ENCODE measurements at regions not wholly inside any gene's neighbourhood (a gene's known extent, or its start where the extent isn't known, plus 50 kb on each side); places are given as distances from the start of the nearest gene placed in this dataset.
"Not testable (repeated sequence)": the region's sequence is repeated elsewhere in the genome, so short reads cannot be mapped to it uniquely, and the experiment has no call there.

DNA sequence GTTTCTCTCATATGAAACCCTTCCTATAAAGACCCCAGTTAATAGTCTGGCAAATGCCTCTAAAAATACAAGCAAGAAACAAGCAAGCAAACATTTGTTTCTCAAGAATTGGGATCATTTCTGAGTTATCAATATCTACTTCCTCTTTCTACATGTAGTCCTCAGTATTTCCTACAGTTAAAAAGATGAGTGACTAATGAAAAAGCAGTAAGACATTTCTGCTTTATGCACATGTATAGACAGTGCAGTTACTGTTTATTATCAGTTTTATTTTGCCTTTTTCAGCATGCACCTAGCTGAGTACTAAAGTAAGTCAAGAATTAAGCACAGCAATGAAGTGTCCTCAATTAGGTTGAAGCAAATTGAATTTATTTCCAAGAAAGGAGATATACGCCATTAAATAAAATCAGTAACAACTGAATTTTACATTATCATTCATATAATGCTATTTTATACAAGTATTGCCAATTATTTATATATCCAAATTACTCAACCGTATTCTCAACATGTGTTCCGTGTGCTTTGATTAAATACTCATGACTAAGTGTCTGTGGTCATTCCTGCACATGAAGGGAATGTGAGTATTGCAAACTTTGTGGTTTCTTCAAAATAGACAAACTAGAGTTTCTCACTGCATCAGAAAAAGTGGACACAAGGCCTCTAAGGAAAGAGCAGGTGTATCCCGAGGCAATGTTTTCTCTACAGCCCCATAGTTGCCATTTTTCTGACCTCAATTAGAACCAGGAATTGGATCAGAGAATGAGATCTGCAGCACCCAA is 159.3 kb upstream of the MARCKS start:
- ATAC-seq = no peak
- intact Hi-C loops (cut with DNase I) = no loop called here
- no peak for DNase-seq (ENCODE audit: low spot score)

DNA sequence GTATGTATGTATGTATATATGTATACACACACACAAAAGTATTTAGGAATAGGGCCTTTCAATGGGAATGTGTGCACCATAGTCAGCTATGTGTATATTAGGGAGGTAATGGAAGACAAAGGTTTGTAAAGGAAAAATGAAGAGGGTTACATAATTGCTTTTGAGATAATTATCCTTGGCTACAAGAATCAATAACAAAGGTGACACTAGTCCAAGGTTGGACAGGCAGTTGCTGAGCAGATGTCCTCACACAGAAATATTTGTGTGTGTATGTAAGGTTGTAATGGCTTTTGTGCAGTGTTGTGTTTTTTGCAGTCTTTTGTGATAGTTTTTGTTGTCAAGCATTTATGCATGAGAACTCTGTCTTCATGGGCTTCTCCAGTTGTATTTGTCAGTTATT is 157.9 kb upstream of the MARCKS start:
- ATAC-seq (no peak), DNase-seq (ENCODE audit: low spot score) (no peak)
- intact Hi-C loops (cut with DNase I) = no loop called here

DNA sequence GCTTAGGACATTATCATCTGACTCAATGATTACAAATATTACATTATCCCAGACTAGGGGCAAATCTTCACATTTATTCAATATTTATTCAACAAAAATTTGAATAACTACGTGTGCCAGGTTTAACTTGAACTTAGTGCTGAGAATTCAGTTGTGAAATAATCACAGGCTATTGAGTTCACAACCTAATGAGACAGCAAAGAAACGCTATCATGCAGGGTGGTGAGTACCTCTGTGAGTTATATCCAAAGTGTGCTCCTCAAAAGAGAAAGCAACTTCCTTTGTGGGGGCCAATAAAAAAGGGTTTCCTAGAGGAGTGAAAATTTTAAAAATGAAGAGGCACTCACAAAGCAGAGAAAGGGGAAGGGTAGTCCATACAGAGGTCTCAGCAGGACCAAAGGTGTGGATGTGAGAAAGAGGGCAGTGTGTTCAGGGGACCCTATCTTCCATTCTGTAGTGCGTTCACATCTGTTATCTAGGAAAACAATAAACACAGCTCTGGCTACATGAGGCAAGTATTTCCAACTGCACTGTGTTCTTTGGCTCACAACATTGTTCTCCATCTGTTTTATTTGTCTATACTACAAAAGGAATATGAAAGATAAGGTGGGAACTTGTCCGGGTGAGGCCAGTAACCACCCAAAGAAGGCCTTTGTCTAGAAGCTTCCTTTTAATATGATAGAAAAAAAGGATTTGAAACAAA is 155.4 kb upstream of the MARCKS start:
- ATAC-seq (peak; percentile 56), DNase-seq (ENCODE audit: low spot score) (no peak)
- intact Hi-C loops (cut with DNase I) = no loop called here

DNA sequence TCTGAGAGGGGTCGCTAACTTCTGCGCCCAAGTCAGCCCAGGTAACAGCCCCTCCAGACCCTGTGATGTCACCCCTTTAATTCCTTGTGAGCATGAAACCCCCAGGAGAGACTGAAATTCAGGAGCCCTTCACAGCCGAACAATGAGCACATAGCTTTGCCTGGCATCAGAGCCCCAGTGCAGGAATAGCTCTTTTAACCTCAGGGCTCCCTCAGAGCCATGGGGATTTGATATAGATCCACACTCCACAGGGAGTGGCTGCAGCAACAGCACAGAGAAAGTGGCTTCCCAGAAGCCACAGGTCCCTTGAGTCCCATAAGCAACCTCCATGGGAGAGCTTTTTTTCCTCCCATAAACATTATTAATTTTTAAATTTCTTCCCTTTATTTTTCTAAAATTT is 150.0 kb upstream of the MARCKS start:
- intact Hi-C loops (cut with DNase I) = no loop called here

DNA sequence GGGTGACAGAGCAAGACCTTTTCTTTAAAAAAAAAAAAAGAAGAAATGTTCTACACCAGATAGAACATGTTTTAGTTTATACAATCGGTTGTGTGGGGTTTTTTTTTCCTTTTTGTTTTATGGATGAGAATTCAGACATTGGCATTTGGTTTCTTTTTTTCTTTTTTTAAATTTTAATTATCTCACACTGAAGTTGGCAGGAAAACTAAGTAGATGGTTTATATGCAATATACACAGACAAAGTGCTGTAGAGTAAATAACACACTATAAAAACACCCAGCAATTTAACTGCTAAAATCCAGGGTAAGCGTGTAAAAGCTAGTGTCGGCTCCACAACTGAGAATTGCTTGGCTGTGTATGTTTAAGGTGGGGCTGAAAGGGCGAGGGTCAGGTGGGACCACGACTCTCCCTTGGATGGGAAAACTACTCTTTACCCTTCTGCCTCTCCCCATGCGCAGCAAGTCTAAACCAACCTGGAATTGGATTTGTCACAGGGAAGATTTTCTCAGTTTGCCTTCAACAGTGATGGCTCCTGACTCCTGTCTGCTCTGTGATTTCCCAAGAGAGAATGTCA is 147.1 kb upstream of the MARCKS start:
- ATAC-seq (no peak), DNase-seq (ENCODE audit: low spot score) (no peak)
- intact Hi-C loops (cut with DNase I) = no loop called here

More for the DNA sequence above, 150.0 kb upstream of the MARCKS start:
- ATAC-seq (no peak), DNase-seq (ENCODE audit: low spot score) (no peak)

DNA sequence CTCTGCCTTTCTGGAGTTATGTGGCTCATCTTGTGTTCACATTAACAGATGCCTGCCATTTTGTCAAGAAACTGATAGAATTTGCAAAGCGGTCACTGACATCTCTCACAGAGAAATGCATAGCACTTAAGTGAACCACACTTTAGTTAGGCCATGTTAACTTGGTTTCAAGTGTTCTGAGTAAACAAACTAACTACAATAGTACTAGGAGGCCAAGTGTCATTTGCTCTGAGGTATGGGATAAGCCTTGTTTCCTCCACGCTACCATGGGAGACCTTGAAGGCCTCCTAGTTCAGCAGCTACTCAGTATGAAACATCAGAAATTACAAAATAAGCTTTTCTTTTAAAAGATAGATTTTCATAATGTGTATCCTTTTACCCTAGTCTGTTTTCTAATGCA is 143.5 kb upstream of the MARCKS start:
- ATAC-seq = no peak
- DNase-seq (ENCODE audit: low spot score) = no peak
- intact Hi-C loops (cut with DNase I) = no loop called here

DNA sequence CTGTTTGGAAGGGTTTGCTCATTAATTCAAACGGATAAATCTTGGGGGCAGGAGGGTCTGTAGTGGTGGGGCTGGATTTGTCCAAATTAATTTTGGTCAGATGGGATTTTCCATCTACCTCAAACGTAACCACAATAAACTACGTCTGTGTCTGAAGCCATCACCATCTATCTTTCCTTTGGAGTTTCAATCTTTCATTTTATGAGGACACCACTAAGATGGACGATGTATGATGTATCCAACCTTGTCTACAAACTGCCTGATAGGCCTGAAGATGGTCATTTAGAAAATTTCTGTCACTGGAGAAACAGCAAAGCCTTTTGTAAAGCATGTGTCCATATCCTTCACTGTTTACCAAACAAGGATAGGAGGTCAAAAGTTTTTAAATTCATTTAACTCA is 138.6 kb upstream of the MARCKS start:
- DNase-seq (ENCODE audit: low spot score) = no peak
- ATAC-seq = no peak
- intact Hi-C loops (cut with DNase I) = no loop called here

DNA sequence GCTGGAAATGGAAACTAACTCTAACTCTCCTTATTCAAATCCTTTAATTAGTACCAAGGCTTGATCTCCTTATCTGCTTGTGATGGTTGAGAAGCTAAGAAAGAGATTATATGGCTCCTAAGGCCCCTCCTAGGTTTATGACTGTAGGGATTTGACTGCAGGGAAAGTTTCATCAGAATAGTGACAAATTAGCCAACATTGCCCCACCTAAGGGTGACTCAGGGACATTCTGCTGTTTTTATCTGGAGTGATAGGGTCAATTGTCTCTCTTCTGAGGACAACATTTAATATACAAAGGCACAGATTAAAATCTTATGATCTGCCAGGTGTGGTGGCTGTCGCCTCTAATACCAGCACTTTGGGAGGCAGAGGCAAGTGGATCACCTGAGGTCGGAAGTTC is 138.1 kb upstream of the MARCKS start:
- no peak for ATAC-seq
- intact Hi-C loops (cut with DNase I) = no loop called here
- no peak for DNase-seq (ENCODE audit: low spot score)

DNA sequence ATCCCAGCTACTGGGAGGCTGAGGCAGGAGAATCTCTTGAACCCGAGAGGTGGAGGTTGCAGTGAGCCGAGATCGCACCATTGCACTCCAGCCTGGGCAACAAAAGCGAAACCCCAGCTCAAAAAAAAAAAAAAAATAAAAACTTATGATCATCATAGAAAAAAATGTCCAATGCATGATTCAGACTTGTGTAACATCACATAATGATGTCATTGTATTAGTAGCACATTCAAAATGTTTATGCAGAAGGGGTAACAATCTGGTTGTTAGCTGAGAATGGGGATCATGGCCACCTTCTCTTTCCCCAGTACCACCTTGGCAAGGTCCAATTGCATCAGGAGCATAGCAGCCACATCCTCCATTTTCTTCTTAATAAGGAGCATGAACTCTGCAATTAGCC is 137.6 kb upstream of the MARCKS start:
- intact Hi-C loops (cut with DNase I) = no loop called here
- ATAC-seq (no peak), DNase-seq (ENCODE audit: low spot score) (no peak)

DNA sequence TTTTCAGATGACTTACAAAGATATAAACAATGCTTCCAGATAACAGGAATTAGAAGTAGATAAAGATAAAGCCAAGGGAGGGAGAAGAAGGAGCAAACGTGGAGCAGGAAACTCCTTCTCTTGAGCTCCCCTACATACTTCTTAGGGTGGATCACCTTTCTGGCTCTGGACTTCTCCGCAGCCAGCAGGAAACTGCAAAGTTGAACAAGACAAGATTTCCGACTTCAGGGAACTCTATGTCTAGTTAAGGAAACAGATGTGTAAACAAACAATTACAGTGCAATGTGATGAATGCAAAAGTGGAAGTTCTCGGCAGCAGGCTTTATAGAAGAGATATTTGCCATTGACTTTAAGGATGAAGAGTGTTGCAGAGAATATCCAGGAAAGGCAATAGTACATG is 134.0 kb upstream of the MARCKS start:
- DNase-seq (ENCODE audit: low spot score) (no peak), ATAC-seq (peak; percentile 57)
- intact Hi-C loops (cut with DNase I) = no loop called here

DNA sequence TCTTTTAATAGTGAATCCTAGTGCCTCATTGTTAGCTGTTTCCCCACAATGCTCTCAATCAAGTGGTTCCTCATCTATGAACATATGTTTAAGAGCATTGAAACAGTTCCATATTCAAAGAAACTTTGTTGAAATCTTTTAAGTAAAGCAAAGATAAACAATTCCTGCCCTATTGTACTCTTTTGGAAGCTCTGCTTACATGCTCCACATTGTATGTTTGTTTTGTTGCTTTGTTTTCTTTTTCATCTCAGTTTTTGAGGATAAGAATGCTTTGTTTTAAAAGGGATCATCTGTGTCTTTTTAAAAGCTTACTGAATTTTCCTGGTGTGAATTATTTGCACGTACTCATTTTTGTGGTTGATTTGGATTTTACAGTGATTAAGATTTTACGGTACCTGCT is 132.2 kb upstream of the MARCKS start:
- DNase-seq (ENCODE audit: low spot score); intact Hi-C loops (cut with DNase I); ATAC-seq: not testable (repeated sequence)

DNA sequence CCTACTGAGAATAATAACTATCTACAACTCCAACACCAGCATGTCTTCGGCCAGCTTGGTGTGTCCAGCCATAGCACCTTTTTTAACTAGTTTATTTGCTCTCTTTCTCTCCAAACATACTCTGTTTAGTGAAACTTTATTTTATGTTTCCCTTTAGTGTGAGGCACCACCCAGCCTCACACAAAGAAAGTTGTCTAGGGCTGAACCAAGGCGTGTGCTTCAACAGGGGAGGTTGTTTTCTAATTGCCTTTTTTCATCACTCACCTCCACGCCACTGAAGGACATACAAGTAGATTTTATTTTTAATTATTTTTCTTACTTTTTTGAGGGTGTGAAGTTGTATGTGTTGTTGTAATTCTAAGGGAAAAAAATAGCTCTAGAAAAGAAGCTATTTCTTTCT is 125.6 kb upstream of the MARCKS start:
- ATAC-seq (no peak), DNase-seq (ENCODE audit: low spot score) (no peak)
- intact Hi-C loops (cut with DNase I) = no loop called here

DNA sequence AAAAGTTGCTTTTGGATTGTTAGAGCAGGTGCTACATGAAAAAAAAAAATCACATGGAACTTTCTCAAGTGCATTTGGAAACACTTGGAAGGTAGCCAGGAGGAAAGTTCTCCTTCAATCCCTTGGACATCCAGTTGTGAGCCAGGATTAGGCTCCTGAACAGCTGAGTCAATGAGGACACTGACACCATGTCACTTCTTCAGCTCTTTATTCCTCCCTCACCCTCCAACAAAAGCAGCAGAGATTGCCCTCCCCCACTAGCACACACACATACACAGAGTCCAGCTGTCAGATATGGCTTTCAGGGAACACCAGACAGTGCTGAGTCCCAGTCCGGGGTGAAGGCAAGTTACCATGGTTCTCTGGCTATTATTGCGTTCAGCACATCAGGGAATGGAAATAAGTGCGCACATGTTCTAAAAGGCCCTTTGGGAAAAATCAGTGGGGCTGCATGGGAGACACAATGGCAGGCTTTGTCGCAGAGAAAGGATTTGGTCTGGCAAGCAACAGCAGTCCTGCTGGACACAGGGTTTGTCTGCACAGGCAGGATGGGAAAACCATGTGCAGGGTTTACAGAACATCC is 124.7 kb upstream of the MARCKS start:
- intact Hi-C loops (cut with DNase I) = no loop called here
- DNase-seq (ENCODE audit: low spot score) (peak; percentile 63), ATAC-seq (peak; percentile 96)

DNA sequence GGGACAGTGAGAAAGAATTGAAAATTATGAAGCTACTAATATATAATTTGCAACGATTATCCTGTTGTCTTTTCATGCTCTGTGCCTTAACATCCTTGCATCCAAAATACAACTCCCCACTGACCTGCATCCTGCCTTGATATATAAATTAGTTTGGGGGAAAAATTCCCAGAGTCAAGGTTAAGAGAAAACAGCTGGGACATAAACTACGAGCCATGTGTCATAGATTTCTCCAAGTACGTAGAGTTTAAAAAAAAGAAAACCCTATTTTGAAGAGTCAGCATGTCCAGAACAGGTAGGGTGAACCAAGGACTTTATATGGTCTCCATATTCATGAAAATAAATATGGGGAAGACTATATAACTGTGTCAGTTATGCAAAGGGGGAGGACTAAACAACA is 123.8 kb upstream of the MARCKS start:
- no peak for DNase-seq (ENCODE audit: low spot score)
- intact Hi-C loops (cut with DNase I) = no loop called here
- ATAC-seq = no peak

DNA sequence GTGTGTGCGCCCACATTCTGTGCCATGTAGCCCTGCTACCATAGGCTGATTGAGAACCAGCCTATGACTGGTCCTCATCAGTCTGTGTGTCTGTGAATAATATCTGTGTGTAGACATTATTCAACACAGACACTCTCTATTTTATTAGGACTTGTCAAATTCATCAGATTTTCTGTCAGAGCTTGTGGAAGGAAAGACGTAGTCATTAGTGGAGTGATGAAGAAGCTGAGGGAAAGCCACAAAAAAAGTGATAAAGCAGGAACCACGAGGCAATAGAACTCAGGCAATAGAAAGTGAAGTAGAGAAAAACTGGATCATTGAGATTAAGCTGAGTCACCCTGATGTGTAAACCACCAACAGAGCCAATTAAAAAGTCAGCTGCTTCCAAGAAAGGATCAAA is 122.2 kb upstream of the MARCKS start:
- intact Hi-C loops (cut with DNase I) = no loop called here
- DNase-seq (ENCODE audit: low spot score) (no peak), ATAC-seq (no peak)

DNA sequence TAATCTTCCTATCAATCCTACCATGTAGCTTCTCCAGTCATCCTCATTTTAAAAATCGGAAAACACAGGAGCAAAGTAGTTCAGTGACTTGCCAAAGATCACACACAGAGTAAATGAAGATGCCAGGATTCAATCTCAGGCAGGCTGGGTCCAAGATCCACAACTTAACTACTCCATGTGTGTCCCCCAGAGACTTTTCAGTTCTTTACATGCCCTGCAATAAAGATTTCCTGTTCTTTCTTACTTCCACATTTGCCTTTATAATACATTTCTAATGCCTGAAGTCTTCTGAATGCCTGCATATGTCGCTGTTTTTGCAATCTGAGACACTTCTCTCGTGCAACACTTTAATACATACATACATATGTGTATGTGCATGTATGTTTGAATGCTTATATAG is 121.7 kb upstream of the MARCKS start:
- intact Hi-C loops (cut with DNase I) = no loop called here
- no peak for ATAC-seq
- DNase-seq (ENCODE audit: low spot score) = no peak

DNA sequence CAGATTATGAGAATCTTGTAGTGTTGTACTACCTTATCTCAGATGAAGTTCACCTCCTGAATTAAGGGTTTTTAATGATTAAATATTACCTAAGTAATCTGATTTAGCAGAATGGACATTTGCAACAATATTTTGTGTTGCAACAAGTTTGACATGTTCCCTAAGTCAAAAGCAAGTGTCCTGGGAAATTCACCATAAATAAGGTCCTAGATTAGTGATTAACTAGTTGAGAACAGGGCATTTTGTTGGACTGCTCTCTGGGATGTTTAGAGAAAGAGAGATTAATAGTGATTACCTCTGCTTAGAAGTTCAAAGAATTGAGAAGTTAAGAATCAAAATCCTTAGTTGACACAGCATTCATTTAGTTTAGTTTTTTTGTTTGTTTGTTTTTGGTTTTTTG is 120.2 kb upstream of the MARCKS start:
- no peak for DNase-seq (ENCODE audit: low spot score)
- intact Hi-C loops (cut with DNase I) = no loop called here
- no peak for ATAC-seq

DNA sequence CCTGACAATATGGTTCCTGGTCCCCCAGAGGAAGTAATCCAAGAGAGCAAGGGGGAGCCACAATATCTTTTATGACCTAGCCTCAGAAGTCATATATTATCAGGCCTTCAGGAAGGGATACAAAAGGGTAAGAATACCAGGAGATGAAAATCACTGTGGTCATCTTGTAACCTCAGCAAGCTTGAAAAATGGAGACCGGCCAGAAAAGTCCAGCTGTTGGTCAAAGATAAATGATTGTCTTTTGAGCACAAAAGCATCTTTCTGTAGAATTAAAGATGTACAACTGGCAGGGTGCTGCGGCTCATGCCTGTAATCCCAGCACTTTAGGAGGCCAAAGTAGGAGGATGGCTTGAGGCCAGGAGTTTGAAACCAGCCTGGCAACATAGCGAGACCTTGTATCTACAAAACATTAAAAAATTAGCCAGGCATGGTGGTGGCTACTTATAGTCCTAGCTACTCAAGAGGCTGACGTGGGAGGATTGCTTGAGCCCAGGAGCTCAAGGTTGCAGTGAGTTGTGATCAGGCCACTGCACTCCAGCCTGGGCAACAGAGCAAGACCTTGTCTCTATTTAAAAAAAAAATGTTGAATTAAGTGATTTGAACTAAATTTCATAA is 118.0 kb upstream of the MARCKS start:
- intact Hi-C loops (cut with DNase I) = no loop called here
- no peak for DNase-seq (ENCODE audit: low spot score)
- ATAC-seq = no peak

DNA sequence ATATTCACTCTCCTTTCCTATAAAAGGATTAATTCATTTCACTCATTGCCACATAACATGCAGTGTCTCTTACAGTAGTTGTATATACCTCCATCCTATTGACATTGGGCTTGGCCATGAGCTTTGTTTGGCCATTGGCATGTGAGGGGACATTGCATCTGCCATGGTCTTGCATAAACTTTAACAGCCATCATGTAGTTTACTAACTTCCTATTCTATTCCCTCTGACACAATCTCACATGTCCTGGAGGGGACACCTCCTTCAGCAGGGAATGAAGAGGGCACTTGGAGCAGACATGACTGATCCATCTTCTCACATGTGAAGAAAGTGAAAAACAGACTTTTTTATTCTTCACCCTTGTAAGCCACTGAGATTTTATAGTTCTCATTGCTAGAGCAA is 115.5 kb upstream of the MARCKS start:
- intact Hi-C loops (cut with DNase I) = no loop called here
- ATAC-seq = no peak
- DNase-seq (ENCODE audit: low spot score) = no peak

DNA sequence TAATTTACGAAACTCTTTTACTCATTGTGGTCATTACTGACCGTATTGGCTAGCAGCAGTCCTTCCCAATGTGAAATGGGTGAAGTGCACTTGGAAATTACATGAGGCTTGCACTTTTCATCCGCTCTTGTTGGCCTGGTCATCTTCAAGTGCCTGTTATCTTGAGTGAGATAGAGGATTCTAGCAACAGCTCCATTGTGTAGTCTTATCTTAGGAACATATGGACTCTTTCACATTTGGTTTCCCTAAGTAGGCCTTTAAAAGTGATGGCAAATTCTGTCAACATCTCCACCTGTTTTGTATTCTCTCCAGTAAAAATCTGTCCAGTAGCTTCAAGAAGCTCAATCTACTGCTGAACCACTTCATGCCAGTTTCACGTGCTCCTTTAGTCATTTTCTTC is 114.8 kb upstream of the MARCKS start:
- DNase-seq (ENCODE audit: low spot score) (no peak), ATAC-seq (no peak)
- intact Hi-C loops (cut with DNase I) = no loop called here
